ENCODE measurements at regions not wholly inside any gene's neighbourhood (a gene's known extent, or its start where the extent isn't known, plus 50 kb on each side); places are given as distances from the start of the nearest gene placed in this dataset.

DNA sequence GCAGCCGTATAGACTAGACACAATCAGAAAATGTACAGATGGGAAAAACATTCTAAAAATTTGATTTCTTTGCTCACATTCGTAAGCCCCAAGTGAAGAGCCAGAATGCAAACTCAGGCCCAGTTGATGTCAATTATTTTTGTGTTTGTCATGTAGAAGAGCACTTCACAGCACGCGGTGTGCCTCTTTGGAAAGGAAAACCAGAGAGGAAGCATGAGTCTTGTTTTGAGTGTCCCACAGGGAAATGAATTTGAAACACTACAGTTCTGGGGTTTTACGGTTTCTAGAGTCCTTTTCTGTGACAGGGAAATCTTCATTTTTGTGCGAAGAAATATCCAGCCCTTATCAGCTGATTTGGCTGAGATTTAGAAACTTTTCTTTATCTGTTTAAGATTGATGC is 554.6 kb upstream of the BOD1L1 start:
- dilution Hi-C loops (cut with MboI; ENCODE audit: extremely low pct_ligation_motif_present, low sequenced_read_pairs), result no loop called here

DNA sequence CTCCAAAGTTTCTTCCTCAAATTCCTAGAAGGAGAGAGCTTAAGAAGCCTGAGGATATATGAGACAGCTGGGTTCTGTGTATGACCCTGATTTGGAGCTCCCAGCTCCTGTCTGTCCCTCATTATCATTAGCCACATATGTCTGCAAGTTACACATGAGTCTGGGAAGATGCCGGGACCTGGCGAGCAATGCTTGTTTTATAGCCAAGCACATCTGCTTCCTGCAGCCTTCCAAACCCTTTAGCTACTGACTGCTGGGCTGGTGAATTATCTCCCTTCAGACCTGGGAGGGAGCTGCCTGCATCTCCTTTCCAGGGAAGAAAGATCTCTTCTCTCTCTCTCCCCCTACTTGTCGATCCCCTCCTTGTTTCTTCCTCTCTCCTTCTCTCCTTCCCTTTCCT is 556.7 kb upstream of the BOD1L1 start:
- no peak for FAIRE-seq
- no peak overlapping the region for H3K27ac ChIP-seq (ENCODE audit: control insufficient read depth, insufficient read depth, low read length)
- dilution Hi-C loops (cut with MboI; ENCODE audit: extremely low pct_ligation_motif_present, low sequenced_read_pairs), result no loop called here

More for the DNA sequence above, 554.6 kb upstream of the BOD1L1 start:
- H2AFZ ChIP-seq (ENCODE audit: control insufficient read depth, low read length), result no peak overlapping the region
- H3K9me1 ChIP-seq (ENCODE audit: control insufficient read depth, extremely low read depth, insufficient read depth, low read length), result no peaks in the 10 kb centered on the region
- H3K4me1 ChIP-seq (ENCODE audit: control insufficient read depth, extremely low read depth, insufficient read depth, low read length), result peaks cover 11% of the 10 kb centered on the region
- TF ChIP-seq EZH2 (IDR thresholded peaks at IDR 0.05; ENCODE audit: low read length), result no peak
- TF ChIP-seq, protein P1, sequence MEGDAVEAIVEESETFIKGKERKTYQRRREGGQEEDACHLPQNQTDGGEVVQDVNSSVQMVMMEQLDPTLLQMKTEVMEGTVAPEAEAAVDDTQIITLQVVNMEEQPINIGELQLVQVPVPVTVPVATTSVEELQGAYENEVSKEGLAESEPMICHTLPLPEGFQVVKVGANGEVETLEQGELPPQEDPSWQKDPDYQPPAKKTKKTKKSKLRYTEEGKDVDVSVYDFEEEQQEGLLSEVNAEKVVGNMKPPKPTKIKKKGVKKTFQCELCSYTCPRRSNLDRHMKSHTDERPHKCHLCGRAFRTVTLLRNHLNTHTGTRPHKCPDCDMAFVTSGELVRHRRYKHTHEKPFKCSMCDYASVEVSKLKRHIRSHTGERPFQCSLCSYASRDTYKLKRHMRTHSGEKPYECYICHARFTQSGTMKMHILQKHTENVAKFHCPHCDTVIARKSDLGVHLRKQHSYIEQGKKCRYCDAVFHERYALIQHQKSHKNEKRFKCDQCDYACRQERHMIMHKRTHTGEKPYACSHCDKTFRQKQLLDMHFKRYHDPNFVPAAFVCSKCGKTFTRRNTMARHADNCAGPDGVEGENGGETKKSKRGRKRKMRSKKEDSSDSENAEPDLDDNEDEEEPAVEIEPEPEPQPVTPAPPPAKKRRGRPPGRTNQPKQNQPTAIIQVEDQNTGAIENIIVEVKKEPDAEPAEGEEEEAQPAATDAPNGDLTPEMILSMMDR (optimal IDR thresholded peaks at IDR 0.05 in 1 of 3, IDR thresholded peaks at IDR 0.05 in 1 of 3, conservative IDR thresholded peaks at IDR 0.05 in 1 of 3; ENCODE audit: extremely low read depth in 1 of 3, insufficient read depth in 2 of 3, low read length in 3 of 3), result no peak
- DNase-seq (ENCODE audit: low read depth, low spot score) (no peak), FAIRE-seq (no peak)
- H3K27ac ChIP-seq (ENCODE audit: control insufficient read depth, insufficient read depth, low read length), result no peak overlapping the region
- no peak overlapping the region for H3K4me3 ChIP-seq (ENCODE audit: control insufficient read depth in 2 of 3, extremely low read depth in 1 of 3, insufficient read depth in 2 of 3, low read depth in 1 of 3, low read length in 3 of 3)
- H4K20me1 ChIP-seq (ENCODE audit: control insufficient read depth, extremely low read depth, insufficient read depth, low read length), result no peaks in the 10 kb centered on the region
- H3K9me3 ChIP-seq (ENCODE audit: control insufficient read depth, low read depth, low read length), result no peaks in the 10 kb centered on the region
- no peak overlapping the region for H3K4me2 ChIP-seq (ENCODE audit: control insufficient read depth, extremely low read depth, insufficient read depth, low read depth, low read length)
- H3K9ac ChIP-seq (ENCODE audit: control insufficient read depth, extremely low read depth, insufficient read depth, low read length), result no peak overlapping the region
- H3K36me3 ChIP-seq (ENCODE audit: control insufficient read depth in 2 of 2, extremely low read depth in 1 of 2, insufficient read depth in 2 of 2, low read length in 2 of 2), result no peaks in the 10 kb centered on the region
- H3K79me2 ChIP-seq (ENCODE audit: control insufficient read depth, insufficient read depth, low read length), result no peaks in the 10 kb centered on the region
- no peaks in the 10 kb centered on the region for H3K27me3 ChIP-seq (ENCODE audit: control insufficient read depth, extremely low read depth, insufficient read depth, low read length)

More for the DNA sequence above, 556.7 kb upstream of the BOD1L1 start:
- H3K79me2 ChIP-seq (ENCODE audit: control insufficient read depth, insufficient read depth, low read length), result no peaks in the 10 kb centered on the region
- H3K36me3 ChIP-seq (ENCODE audit: control insufficient read depth in 2 of 2, extremely low read depth in 1 of 2, insufficient read depth in 2 of 2, low read length in 2 of 2), result no peaks in the 10 kb centered on the region
- DNase-seq (ENCODE audit: low read depth, low spot score), result no peak
- no peaks in the 10 kb centered on the region for H4K20me1 ChIP-seq (ENCODE audit: control insufficient read depth, extremely low read depth, insufficient read depth, low read length)
- no peak overlapping the region for H3K9ac ChIP-seq (ENCODE audit: control insufficient read depth, extremely low read depth, insufficient read depth, low read length)
- no peaks in the 10 kb centered on the region for H3K9me1 ChIP-seq (ENCODE audit: control insufficient read depth, extremely low read depth, insufficient read depth, low read length)
- TF ChIP-seq, protein P1 (optimal IDR thresholded peaks at IDR 0.05 in 1 of 3, IDR thresholded peaks at IDR 0.05 in 1 of 3, conservative IDR thresholded peaks at IDR 0.05 in 1 of 3; ENCODE audit: extremely low read depth in 1 of 3, insufficient read depth in 2 of 3, low read length in 3 of 3), result no peak
- TF ChIP-seq EZH2 (IDR thresholded peaks at IDR 0.05; ENCODE audit: low read length), result no peak
- peak overlapping the region; percentile 52 for H2AFZ ChIP-seq (ENCODE audit: control insufficient read depth, low read length)
- H3K4me2 ChIP-seq (ENCODE audit: control insufficient read depth, extremely low read depth, insufficient read depth, low read depth, low read length), result no peak overlapping the region
- no peak overlapping the region for H3K4me3 ChIP-seq (ENCODE audit: control insufficient read depth in 2 of 3, extremely low read depth in 1 of 3, insufficient read depth in 2 of 3, low read depth in 1 of 3, low read length in 3 of 3)
- H3K27me3 ChIP-seq (ENCODE audit: control insufficient read depth, extremely low read depth, insufficient read depth, low read length), result no peaks in the 10 kb centered on the region
- no peaks in the 10 kb centered on the region for H3K4me1 ChIP-seq (ENCODE audit: control insufficient read depth, extremely low read depth, insufficient read depth, low read length)
- no peaks in the 10 kb centered on the region for H3K9me3 ChIP-seq (ENCODE audit: control insufficient read depth, low read depth, low read length)
